ENCODE measurements at regions not wholly inside any gene's neighbourhood (a gene's known extent, or its start where the extent isn't known, plus 50 kb on each side); places are given as distances from the start of the nearest gene placed in this dataset.

GRCh38 chr10:46220187-46220586, 66.6 kb upstream of the ANTXRL start:
- Histone ChIP-seq H3K4me3 (ENCODE audit: insufficient read depth, low read depth, low read length) (no peak overlapping the region), H3K27me3 (ENCODE audit: control insufficient read depth, insufficient read depth, low read length, poor library complexity, severe bottlenecking) (no peaks in the 10 kb centered on the region), H3K9me3 (ENCODE audit: control insufficient read depth, low read length) (no peaks in the 10 kb centered on the region), H3K4me1 (ENCODE audit: control insufficient read depth, insufficient read depth, low read length) (no peaks in the 10 kb centered on the region), H3K27ac (ENCODE audit: insufficient read depth, low read depth, low read length, poor library complexity, severe bottlenecking) (no peak overlapping the region), H3K36me3 (ENCODE audit: control insufficient read depth, insufficient read depth, low read length) (no peaks in the 10 kb centered on the region)
- 94 to 95% methylated on average over 5 of the region's 5 CpGs for WGBS, 2 experiments

GRCh38 chr10:46220872-46221538, 65.8 kb upstream of the ANTXRL start:
- no peaks in the 10 kb centered on the region for H3K27me3 ChIP-seq (ENCODE audit: control insufficient read depth, insufficient read depth, low read length, poor library complexity, severe bottlenecking)
- H3K36me3 ChIP-seq (ENCODE audit: control insufficient read depth, insufficient read depth, low read length), result no peaks in the 10 kb centered on the region
- no peak overlapping the region for H3K27ac ChIP-seq (ENCODE audit: insufficient read depth, low read depth, low read length, poor library complexity, severe bottlenecking)
- WGBS, 2 experiments, result 86 to 88% methylated on average over 9 of the region's 9 CpGs
- no peak overlapping the region for H3K4me3 ChIP-seq (ENCODE audit: insufficient read depth, low read depth, low read length)
- no peaks in the 10 kb centered on the region for H3K9me3 ChIP-seq (ENCODE audit: control insufficient read depth, low read length)
- H3K4me1 ChIP-seq (ENCODE audit: control insufficient read depth, insufficient read depth, low read length), result no peaks in the 10 kb centered on the region

DNA sequence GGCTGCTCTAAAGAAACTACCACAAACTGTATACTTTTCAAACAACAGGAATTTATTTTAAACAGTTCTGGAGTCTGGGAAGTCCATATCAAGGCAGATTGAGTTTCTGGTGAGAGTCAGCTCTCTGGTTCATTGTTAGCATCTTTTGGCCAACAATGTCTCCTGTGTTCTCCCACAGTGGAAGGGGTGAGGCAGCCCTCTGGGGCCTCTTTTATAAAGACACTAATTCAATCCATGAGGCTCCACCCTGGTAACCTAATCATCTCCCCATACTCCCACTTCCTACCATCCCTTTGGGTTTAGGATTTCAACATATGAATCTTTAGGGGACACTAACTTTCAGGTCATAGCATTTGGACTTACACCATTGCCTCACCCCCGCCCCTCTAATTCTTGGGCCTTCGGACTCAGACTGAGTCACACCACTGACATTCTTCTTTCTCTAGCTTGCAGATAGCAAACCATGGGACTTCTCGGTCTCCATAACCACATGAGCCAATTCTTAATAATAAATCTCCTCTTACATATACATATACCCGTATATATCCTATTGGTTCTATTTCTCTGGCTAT, 64.3 kb upstream of the ANTXRL start:
- Histone ChIP-seq H3K4me1 (ENCODE audit: control insufficient read depth, insufficient read depth, low read length) (no peaks in the 10 kb centered on the region), H3K36me3 (ENCODE audit: control insufficient read depth, insufficient read depth, low read length) (no peaks in the 10 kb centered on the region), H3K27ac (ENCODE audit: insufficient read depth, low read depth, low read length, poor library complexity, severe bottlenecking) (no peak overlapping the region), H3K9me3 (ENCODE audit: control insufficient read depth, low read length) (no peaks in the 10 kb centered on the region), H3K4me3 (ENCODE audit: insufficient read depth, low read depth, low read length) (no peak overlapping the region), H3K27me3 (ENCODE audit: control insufficient read depth, insufficient read depth, low read length, poor library complexity, severe bottlenecking) (no peaks in the 10 kb centered on the region)
- WGBS, 2 experiments, result 89 to 97% methylated on average over 4 of the region's 4 CpGs

GRCh38 chr10:46223064-46223480, 63.7 kb upstream of the ANTXRL start:
- H3K4me1 ChIP-seq (ENCODE audit: control insufficient read depth, insufficient read depth, low read length), result no peaks in the 10 kb centered on the region
- H3K9me3 ChIP-seq (ENCODE audit: control insufficient read depth, low read length), result no peaks in the 10 kb centered on the region
- no peaks in the 10 kb centered on the region for H3K36me3 ChIP-seq (ENCODE audit: control insufficient read depth, insufficient read depth, low read length)
- no peaks in the 10 kb centered on the region for H3K27me3 ChIP-seq (ENCODE audit: control insufficient read depth, insufficient read depth, low read length, poor library complexity, severe bottlenecking)
- H3K27ac ChIP-seq (ENCODE audit: insufficient read depth, low read depth, low read length, poor library complexity, severe bottlenecking), result no peak overlapping the region
- 93 to 95% methylated on average over 5 of the region's 5 CpGs for WGBS, 2 experiments
- no peak overlapping the region for H3K4me3 ChIP-seq (ENCODE audit: insufficient read depth, low read depth, low read length)

GRCh38 chr10:46223626-46224413, 63.0 kb upstream of the ANTXRL start:
- H3K9me3 ChIP-seq (ENCODE audit: control insufficient read depth, low read length), result no peaks in the 10 kb centered on the region
- no peaks in the 10 kb centered on the region for H3K27me3 ChIP-seq (ENCODE audit: control insufficient read depth, insufficient read depth, low read length, poor library complexity, severe bottlenecking)

GRCh38 chr10:46224414-46224682, 62.4 kb upstream of the ANTXRL start:
- H3K9me3 ChIP-seq (ENCODE audit: control insufficient read depth, low read length), result no peaks in the 10 kb centered on the region
- no peaks in the 10 kb centered on the region for H3K4me1 ChIP-seq (ENCODE audit: control insufficient read depth, insufficient read depth, low read length)
- H3K27ac ChIP-seq (ENCODE audit: insufficient read depth, low read depth, low read length, poor library complexity, severe bottlenecking), result no peak overlapping the region
- WGBS, 2 experiments, result 94% methylated on average over 2 of the region's 2 CpGs
- no peak overlapping the region for H3K4me3 ChIP-seq (ENCODE audit: insufficient read depth, low read depth, low read length)
- H3K27me3 ChIP-seq (ENCODE audit: control insufficient read depth, insufficient read depth, low read length, poor library complexity, severe bottlenecking), result no peaks in the 10 kb centered on the region
- H3K36me3 ChIP-seq (ENCODE audit: control insufficient read depth, insufficient read depth, low read length), result no peaks in the 10 kb centered on the region

More at GRCh38 chr10:46223626-46224413, 63.0 kb upstream of the ANTXRL start:
- no peak overlapping the region for H3K27ac ChIP-seq (ENCODE audit: insufficient read depth, low read depth, low read length, poor library complexity, severe bottlenecking)
- no peak overlapping the region for H3K4me3 ChIP-seq (ENCODE audit: insufficient read depth, low read depth, low read length)
- no peaks in the 10 kb centered on the region for H3K36me3 ChIP-seq (ENCODE audit: control insufficient read depth, insufficient read depth, low read length)
- 95 to 96% methylated on average over 10 of the region's 10 CpGs for WGBS, 2 experiments
- H3K4me1 ChIP-seq (ENCODE audit: control insufficient read depth, insufficient read depth, low read length), result no peaks in the 10 kb centered on the region

DNA sequence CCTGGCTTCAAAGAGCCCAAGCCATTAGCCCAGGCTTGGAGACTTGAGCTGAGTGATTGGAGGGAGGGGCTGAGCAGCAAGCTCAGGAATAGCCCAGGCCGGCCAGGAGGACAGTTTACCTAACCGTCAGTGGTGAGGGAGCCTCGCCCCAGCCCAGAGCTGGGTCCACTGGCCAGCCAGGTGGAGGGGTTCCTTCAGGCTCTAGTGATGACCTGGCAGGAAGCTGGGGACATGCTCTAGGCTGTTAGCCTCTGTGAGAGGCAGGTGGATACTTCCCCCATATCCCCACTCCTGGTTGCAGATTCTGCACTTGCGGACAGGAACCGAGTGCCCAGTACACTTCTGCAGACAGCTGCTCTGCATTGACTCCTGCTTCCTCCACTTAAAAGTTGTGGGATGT, 61.2 kb upstream of the ANTXRL start:
- Histone ChIP-seq H3K27me3 (ENCODE audit: control insufficient read depth, insufficient read depth, low read length, poor library complexity, severe bottlenecking) (no peaks in the 10 kb centered on the region), H3K9me3 (ENCODE audit: control insufficient read depth, low read length) (no peaks in the 10 kb centered on the region), H3K4me1 (ENCODE audit: control insufficient read depth, insufficient read depth, low read length) (no peaks in the 10 kb centered on the region), H3K36me3 (ENCODE audit: control insufficient read depth, insufficient read depth, low read length) (no peaks in the 10 kb centered on the region), H3K4me3 (ENCODE audit: insufficient read depth, low read depth, low read length) (no peak overlapping the region), H3K27ac (ENCODE audit: insufficient read depth, low read depth, low read length, poor library complexity, severe bottlenecking) (no peak overlapping the region)
- 93 to 99% methylated on average over 5 of the region's 5 CpGs for WGBS, 2 experiments

GRCh38 chr10:46226232-46226631, 60.6 kb upstream of the ANTXRL start:
- Histone ChIP-seq H3K4me3 (ENCODE audit: insufficient read depth, low read depth, low read length) (no peak overlapping the region), H3K4me1 (ENCODE audit: control insufficient read depth, insufficient read depth, low read length) (no peaks in the 10 kb centered on the region), H3K9me3 (ENCODE audit: control insufficient read depth, low read length) (no peaks in the 10 kb centered on the region), H3K27me3 (ENCODE audit: control insufficient read depth, insufficient read depth, low read length, poor library complexity, severe bottlenecking) (no peaks in the 10 kb centered on the region), H3K36me3 (ENCODE audit: control insufficient read depth, insufficient read depth, low read length) (no peaks in the 10 kb centered on the region), H3K27ac (ENCODE audit: insufficient read depth, low read depth, low read length, poor library complexity, severe bottlenecking) (no peak overlapping the region)
- WGBS, 2 experiments, result 86 to 96% methylated on average over 1 of the region's 2 CpGs

GRCh38 chr10:46226900-46227558, 59.8 kb upstream of the ANTXRL start:
- H3K4me3 ChIP-seq (ENCODE audit: insufficient read depth, low read depth, low read length), result no peak overlapping the region
- H3K27ac ChIP-seq (ENCODE audit: insufficient read depth, low read depth, low read length, poor library complexity, severe bottlenecking), result no peak overlapping the region
- WGBS, 2 experiments, result 91 to 93% methylated on average over 7 of the region's 7 CpGs

DNA sequence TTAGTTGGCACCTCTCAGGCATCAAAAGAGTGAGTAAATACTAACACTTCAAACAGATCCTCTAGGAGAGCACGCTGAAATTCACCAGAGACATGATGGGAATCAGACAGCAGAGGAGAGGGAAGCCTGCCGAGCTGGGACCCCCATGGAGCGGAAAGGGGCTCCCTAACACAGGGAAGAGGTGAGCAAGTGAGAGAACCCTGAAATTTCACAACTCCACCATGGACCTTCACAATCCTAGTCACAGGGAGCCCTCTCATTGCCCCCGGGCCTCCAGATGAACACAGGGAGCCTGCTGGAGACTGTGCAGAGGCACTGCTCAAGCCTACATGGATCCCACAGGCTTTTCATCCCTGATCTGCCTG, 59.2 kb upstream of the ANTXRL start:
- H3K4me1 ChIP-seq (ENCODE audit: control insufficient read depth, insufficient read depth, low read length), result no peaks in the 10 kb centered on the region
- WGBS, 2 experiments, result 82 to 85% methylated on average over 4 of the region's 4 CpGs
- no peak overlapping the region for H3K4me3 ChIP-seq (ENCODE audit: insufficient read depth, low read depth, low read length)
- no peaks in the 10 kb centered on the region for H3K36me3 ChIP-seq (ENCODE audit: control insufficient read depth, insufficient read depth, low read length)
- H3K27me3 ChIP-seq (ENCODE audit: control insufficient read depth, insufficient read depth, low read length, poor library complexity, severe bottlenecking), result no peaks in the 10 kb centered on the region
- no peak overlapping the region for H3K27ac ChIP-seq (ENCODE audit: insufficient read depth, low read depth, low read length, poor library complexity, severe bottlenecking)
- H3K9me3 ChIP-seq (ENCODE audit: control insufficient read depth, low read length), result no peaks in the 10 kb centered on the region

More at GRCh38 chr10:46226900-46227558, 59.8 kb upstream of the ANTXRL start:
- Histone ChIP-seq H3K4me1 (ENCODE audit: control insufficient read depth, insufficient read depth, low read length) (no peaks in the 10 kb centered on the region), H3K9me3 (ENCODE audit: control insufficient read depth, low read length) (no peaks in the 10 kb centered on the region), H3K27me3 (ENCODE audit: control insufficient read depth, insufficient read depth, low read length, poor library complexity, severe bottlenecking) (no peaks in the 10 kb centered on the region), H3K36me3 (ENCODE audit: control insufficient read depth, insufficient read depth, low read length) (no peaks in the 10 kb centered on the region)

Data from ectodermal cell (in vitro differentiated cells).